GM10248 (cell line): ENCODE measurements at regions not wholly inside any gene's neighbourhood (a gene's known extent, or its start where the extent isn't known, plus 50 kb on each side); places are given as distances from the start of the nearest gene placed in this dataset.

Experiments
- CTCF ChIA-PET: fragments of 300-600 bp; sonication (Branson Sonifier 250); formaldehyde crosslinking; extraction: SDS; loops from one replicate; lab custom pipeline; 2021; ENCODE audit warnings: antibody characterized with exemption; lab: Yijun Ruan, JAX
- POLR2A ChIA-PET: fragments of 350-650 bp; sonication (Branson Sonifier 250); formaldehyde crosslinking; extraction: SDS; loops from one replicate; lab custom pipeline; 2020; ENCODE audit warnings: antibody characterized with exemption; lab: Yijun Ruan, JAX
- DNase-seq: peaks from one replicate; pipeline ENCODE4 v3.0.0; 2012; ENCODE audit errors: extremely low spot score
- CTCF ChIP-seq: IDR thresholded peaks from 2 replicates; pipeline ENCODE4 v1.5.1; 2012; ENCODE audit warnings: mild to moderate bottlenecking, low read depth; ENCODE audit errors: extremely low read depth, missing control alignments, control extremely low read depth

- POLR2A ChIA-PET, result no interaction called here
- DNase-seq, result no peak
- CTCF ChIA-PET, result interaction anchor here (1.5 kb wide), 1 partner anchor 8 kb away, joined by 5 read pairs; no protein-coding TSS in a partner anchor
- no peak for TF ChIP-seq CTCF
These were observed 99.5 kb upstream of the EPB41L3 start for GRCh38 chr18:5643288-5643687.

- ChIA-PET POLR2A (no interaction called here), CTCF (no interaction called here)
- DNase-seq, result no peak
- TF ChIP-seq CTCF, result no peak
These were observed 97.1 kb upstream of the EPB41L3 start for GRCh38 chr18:5640939-5641338.

GRCh38 chr18:5639131-5639530 is 95.3 kb upstream of the EPB41L3 start:
- ChIA-PET CTCF (interaction anchor here (1.2 to 2.0 kb wide), 2 partner anchors 12 to 24 kb away, joined by 3 to 6 read pairs; no protein-coding TSS in a partner anchor), POLR2A (no interaction called here)
- TF ChIP-seq CTCF, result no peak
- no peak for DNase-seq

- CTCF ChIA-PET, result no interaction called here
These were observed 88.2 kb upstream of the EPB41L3 start for GRCh38 chr18:5632041-5632440.

GRCh38 chr18:5630900-5631413 is 87.2 kb upstream of the EPB41L3 start:
- ChIA-PET CTCF (no interaction called here), POLR2A (no interaction called here)
- TF ChIP-seq CTCF, result no peak
- no peak for DNase-seq

More at GRCh38 chr18:5632041-5632440, 88.2 kb upstream of the EPB41L3 start:
- TF ChIP-seq CTCF, result no peak
- POLR2A ChIA-PET, result no interaction called here
- no peak for DNase-seq

GRCh38 chr18:5630057-5630899 is 86.5 kb upstream of the EPB41L3 start:
- peak; percentile 45 for DNase-seq
- ChIA-PET POLR2A (no interaction called here), CTCF (no interaction called here)
- TF ChIP-seq CTCF, result no peak
